ENCODE measurements at regions not wholly inside any gene's neighbourhood (a gene's known extent, or its start where the extent isn't known, plus 50 kb on each side); places are given as distances from the start of the nearest gene placed in this dataset.

DNA sequence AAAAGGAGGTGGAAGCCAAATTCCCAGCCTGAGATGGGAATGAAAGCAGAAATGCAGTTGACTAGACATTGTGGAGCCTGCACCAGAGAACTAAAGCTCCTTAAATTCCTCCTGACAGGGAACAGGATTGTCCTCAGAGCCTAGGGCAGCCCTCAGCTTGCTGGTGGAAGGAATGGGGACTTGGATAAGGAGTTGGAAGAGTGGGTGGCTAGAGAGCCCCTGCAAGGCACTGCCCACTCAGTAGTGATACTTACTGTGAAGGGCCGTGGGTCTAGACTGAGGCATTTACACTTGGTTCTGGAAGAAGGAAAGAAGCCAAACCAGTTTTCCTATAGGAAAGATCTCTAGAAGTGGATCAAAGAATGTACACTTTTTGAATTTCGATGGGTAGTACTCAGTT lies 117.6 kb downstream of the PLCE1 start:
- TF ChIP-seq, protein P1, sequence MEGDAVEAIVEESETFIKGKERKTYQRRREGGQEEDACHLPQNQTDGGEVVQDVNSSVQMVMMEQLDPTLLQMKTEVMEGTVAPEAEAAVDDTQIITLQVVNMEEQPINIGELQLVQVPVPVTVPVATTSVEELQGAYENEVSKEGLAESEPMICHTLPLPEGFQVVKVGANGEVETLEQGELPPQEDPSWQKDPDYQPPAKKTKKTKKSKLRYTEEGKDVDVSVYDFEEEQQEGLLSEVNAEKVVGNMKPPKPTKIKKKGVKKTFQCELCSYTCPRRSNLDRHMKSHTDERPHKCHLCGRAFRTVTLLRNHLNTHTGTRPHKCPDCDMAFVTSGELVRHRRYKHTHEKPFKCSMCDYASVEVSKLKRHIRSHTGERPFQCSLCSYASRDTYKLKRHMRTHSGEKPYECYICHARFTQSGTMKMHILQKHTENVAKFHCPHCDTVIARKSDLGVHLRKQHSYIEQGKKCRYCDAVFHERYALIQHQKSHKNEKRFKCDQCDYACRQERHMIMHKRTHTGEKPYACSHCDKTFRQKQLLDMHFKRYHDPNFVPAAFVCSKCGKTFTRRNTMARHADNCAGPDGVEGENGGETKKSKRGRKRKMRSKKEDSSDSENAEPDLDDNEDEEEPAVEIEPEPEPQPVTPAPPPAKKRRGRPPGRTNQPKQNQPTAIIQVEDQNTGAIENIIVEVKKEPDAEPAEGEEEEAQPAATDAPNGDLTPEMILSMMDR (IDR thresholded peaks at IDR 0.05) = no peak
- TF ChIP-seq EP300 (IDR thresholded peaks at IDR 0.05) = no peak
- no peak for TF ChIP-seq POLR2A (IDR thresholded peaks at IDR 0.05)
- no peak for TF ChIP-seq POLR2AphosphoS5 (IDR thresholded peaks at IDR 0.05)
- no peaks in the 10 kb centered on the region for H3K27me3 ChIP-seq
- no peaks in the 10 kb centered on the region for H3K9me3 ChIP-seq
- H3K4me1 ChIP-seq = no peaks in the 10 kb centered on the region
- H3K27ac ChIP-seq = no peak overlapping the region
- DNase-seq (ENCODE audit: low spot score in 2 of 2) = no peak
- no peaks in the 10 kb centered on the region for H3K36me3 ChIP-seq
- H3K4me3 ChIP-seq = no peak overlapping the region
- WGBS = 52% methylated on average over 2 of the region's 2 CpGs

DNA sequence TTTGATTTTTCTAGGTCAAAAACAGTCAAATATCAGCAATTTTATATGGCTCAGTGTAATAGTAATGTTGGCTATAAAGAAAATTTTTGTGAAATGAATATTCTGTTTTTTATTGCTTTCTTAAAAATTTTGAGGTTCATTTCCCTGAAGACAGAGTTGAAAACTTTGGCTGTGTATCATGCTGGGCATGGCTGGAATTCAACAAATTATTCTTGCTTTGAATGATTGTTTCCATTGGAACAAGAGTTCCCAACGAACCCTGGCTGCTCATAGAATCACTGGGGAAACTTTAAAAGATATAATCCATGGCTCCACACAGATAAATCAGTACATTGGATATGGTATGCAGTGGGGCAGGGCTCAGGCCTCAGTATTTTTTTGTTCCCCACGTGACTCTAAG lies 118.6 kb downstream of the PLCE1 start:
- Histone ChIP-seq H3K36me3 (no peaks in the 10 kb centered on the region), H3K27ac (no peak overlapping the region), H3K9me3 (no peaks in the 10 kb centered on the region), H3K4me1 (no peaks in the 10 kb centered on the region), H3K4me3 (no peak overlapping the region), H3K27me3 (no peaks in the 10 kb centered on the region)
- TF ChIP-seq POLR2A (IDR thresholded peaks at IDR 0.05) = no peak
- TF ChIP-seq, protein P1 (IDR thresholded peaks at IDR 0.05) = no peak
- TF ChIP-seq POLR2AphosphoS5 (IDR thresholded peaks at IDR 0.05) = no peak
- TF ChIP-seq EP300 (IDR thresholded peaks at IDR 0.05) = no peak
- 40% methylated on average over 2 of the region's 2 CpGs for WGBS
- no peak for DNase-seq (ENCODE audit: low spot score in 2 of 2)

DNA sequence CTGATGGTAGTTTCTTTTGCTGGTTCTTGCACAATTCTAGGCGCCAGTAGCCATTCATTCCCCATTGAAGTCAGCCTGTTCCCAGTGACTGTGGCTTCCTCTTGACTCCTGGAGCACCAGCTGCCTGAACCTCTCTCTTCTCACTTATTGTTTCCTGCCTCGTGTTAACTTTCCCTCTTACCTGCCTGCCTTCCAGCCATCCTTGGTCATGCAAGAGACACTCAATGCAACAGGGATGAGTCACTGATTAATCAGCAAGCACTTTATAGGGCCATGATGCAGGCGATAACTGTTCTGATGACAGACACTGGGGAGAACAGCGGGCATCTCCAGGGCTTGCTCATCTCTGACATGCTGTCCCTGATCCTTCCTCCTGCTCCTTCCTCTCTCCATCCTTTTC lies 122.0 kb downstream of the PLCE1 start:
- DNase-seq (ENCODE audit: low spot score in 2 of 2) = no peak
- 88% methylated on average over 4 of the region's 4 CpGs for WGBS
- no peak overlapping the region for H3K27ac ChIP-seq

DNA sequence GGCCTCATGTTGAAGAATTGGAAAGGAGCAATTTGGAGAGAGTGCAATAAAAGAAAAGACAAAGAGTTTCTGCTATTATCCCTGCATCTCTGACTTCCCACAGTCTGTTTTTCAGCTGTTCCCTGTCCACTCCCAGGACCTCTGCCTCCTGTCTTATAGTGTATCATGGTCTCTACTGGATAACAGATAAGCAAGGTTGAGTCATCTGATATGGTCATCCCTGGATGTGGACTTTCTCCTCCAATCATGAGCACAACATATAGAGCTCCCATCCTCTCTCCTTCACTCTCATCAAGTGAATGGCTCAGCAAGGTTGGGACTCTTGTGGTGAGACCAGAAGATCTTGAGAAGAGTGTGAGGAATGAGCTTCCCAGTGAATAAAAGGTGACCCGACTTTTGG lies 123.1 kb downstream of the PLCE1 start:
- 90% methylated on average over 1 of the region's 1 CpG for WGBS
- Histone ChIP-seq H3K27me3 (no peaks in the 10 kb centered on the region), H3K27ac (no peak overlapping the region), H3K4me3 (no peak overlapping the region), H3K9me3 (no peaks in the 10 kb centered on the region), H3K36me3 (no peaks in the 10 kb centered on the region), H3K4me1 (no peaks in the 10 kb centered on the region)
- TF ChIP-seq EP300 (IDR thresholded peaks at IDR 0.05) (no peak), POLR2A (IDR thresholded peaks at IDR 0.05) (no peak), POLR2AphosphoS5 (IDR thresholded peaks at IDR 0.05) (no peak)
- TF ChIP-seq, protein P1 (IDR thresholded peaks at IDR 0.05) = no peak
- DNase-seq (ENCODE audit: low spot score in 2 of 2) = no peak

More for the DNA sequence above, 122.0 kb downstream of the PLCE1 start:
- no peaks in the 10 kb centered on the region for H3K9me3 ChIP-seq
- H3K4me3 ChIP-seq = no peak overlapping the region
- no peaks in the 10 kb centered on the region for H3K4me1 ChIP-seq
- TF ChIP-seq, protein P1 (IDR thresholded peaks at IDR 0.05) = no peak
- TF ChIP-seq POLR2AphosphoS5 (IDR thresholded peaks at IDR 0.05) (no peak), POLR2A (IDR thresholded peaks at IDR 0.05) (no peak), EP300 (IDR thresholded peaks at IDR 0.05) (no peak)
- no peaks in the 10 kb centered on the region for H3K36me3 ChIP-seq
- H3K27me3 ChIP-seq = no peaks in the 10 kb centered on the region

DNA sequence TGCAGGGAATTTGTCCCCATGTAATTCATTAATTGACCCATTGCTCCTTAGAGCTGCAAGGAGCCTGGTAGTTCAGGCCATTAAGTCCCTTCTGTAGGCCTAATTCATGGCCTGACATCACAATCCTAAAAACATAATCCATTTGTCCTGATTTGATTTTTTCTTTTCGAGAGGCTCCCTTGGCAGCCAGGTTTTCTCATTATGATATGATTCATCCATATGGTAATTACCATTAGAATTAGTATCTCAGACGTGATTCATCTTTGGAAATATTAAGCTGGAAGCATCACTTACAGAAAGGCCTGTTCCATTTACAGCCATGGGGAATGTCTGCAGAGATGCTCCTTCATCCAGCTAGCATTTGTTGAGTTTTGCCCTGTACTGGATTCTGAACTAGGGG lies 128.5 kb downstream of the PLCE1 start:
- Histone ChIP-seq H3K4me1 (no peaks in the 10 kb centered on the region), H3K36me3 (no peaks in the 10 kb centered on the region), H3K27me3 (no peaks in the 10 kb centered on the region), H3K27ac (no peak overlapping the region), H3K9me3 (no peaks in the 10 kb centered on the region), H3K4me3 (no peak overlapping the region)
- 49% methylated on average over 2 of the region's 2 CpGs for WGBS
- TF ChIP-seq POLR2AphosphoS5 (IDR thresholded peaks at IDR 0.05) (no peak), EP300 (IDR thresholded peaks at IDR 0.05) (no peak), POLR2A (IDR thresholded peaks at IDR 0.05) (no peak)
- TF ChIP-seq, protein P1 (IDR thresholded peaks at IDR 0.05) = no peak
- no peak for DNase-seq (ENCODE audit: low spot score in 2 of 2)
